ENCODE measurements at regions not wholly inside any gene's neighbourhood (a gene's known extent, or its start where the extent isn't known, plus 50 kb on each side); places are given as distances from the start of the nearest gene placed in this dataset.

- Mint-ChIP-seq H3K4me1 (no peaks in the 10 kb centered on the region), H3K27me3 (no peaks in the 10 kb centered on the region), H3K27ac (no peak overlapping the region), H3K4me3 (no peak overlapping the region), H3K9me3 (ENCODE audit: insufficient read depth) (no peaks in the 10 kb centered on the region)
- H3K4me3 ChIP-seq (ENCODE audit: control extremely low read depth in 1 of 5, extremely low read depth in 1 of 5, insufficient read depth in 1 of 5, low read depth in 2 of 5, low read length in 4 of 5), result no peak overlapping the region
- WGBS (ENCODE audit: insufficient coverage), result no CpG with 5 or more reads among the region's 3 CpGs
- H3K79me2 ChIP-seq (ENCODE audit: control insufficient read depth, insufficient read depth, low read length), result no peaks in the 10 kb centered on the region
- TF ChIP-seq CTCF (IDR thresholded peaks at IDR 0.05), result no peak
- no peak for TF ChIP-seq EZH2 (IDR thresholded peaks at IDR 0.05; ENCODE audit: borderline replicate concordance, insufficient read depth, low read depth, low read length, poor library complexity, severe bottlenecking)
- no peak overlapping the region for H3K4me2 ChIP-seq (replicated peaks; ENCODE audit: low read depth, low read length, poor library complexity, severe bottlenecking)
- ATAC-seq (ENCODE audit: low read depth), result no peak
- H3K27ac ChIP-seq (ENCODE audit: low read length in 2 of 2), result no peak overlapping the region
- ChIA-PET POLR2A (no interaction called here), CTCF (no interaction called here)
- no peak overlapping the region for H2AFZ ChIP-seq (ENCODE audit: insufficient read depth, low read depth, low read length, poor library complexity, severe bottlenecking)
- no peaks in the 10 kb centered on the region for H3K36me3 ChIP-seq (replicated peaks in 1 of 2; ENCODE audit: control extremely low read depth in 1 of 2, control insufficient read depth in 1 of 2, extremely low read depth in 1 of 2, insufficient read depth in 2 of 2, low read length in 1 of 2)
- intact Hi-C loops (cut with micrococcal nuclease), result no loop called here
- no peak for DNase-seq
- no peak overlapping the region for H3K9ac ChIP-seq (ENCODE audit: low read length)
- no peaks in the 10 kb centered on the region for H3K9me3 ChIP-seq (ENCODE audit: control extremely low read depth in 1 of 3, control insufficient read depth in 2 of 3, insufficient read depth in 1 of 3, low read length in 2 of 3)
- H4K20me1 ChIP-seq (ENCODE audit: control insufficient read depth, insufficient read depth, low read length, poor library complexity, severe bottlenecking), result no peaks in the 10 kb centered on the region
- no peaks in the 10 kb centered on the region for H3K4me1 ChIP-seq (ENCODE audit: control insufficient read depth in 2 of 2, insufficient read depth in 2 of 2, low read length in 2 of 2)
- H3K27me3 ChIP-seq (replicated peaks in 1 of 4; ENCODE audit: control extremely low read depth in 1 of 4, control insufficient read depth in 3 of 4, insufficient read depth in 4 of 4, low read length in 3 of 4), result no peaks in the 10 kb centered on the region
Observed at GRCh38 chr6:62942000-62942399, 269.3 kb upstream of the FKBP1C start.

- no peak for ATAC-seq (ENCODE audit: low read depth)
- POLR2A ChIA-PET, result no interaction called here
- peaks cover 0 to 2% (median 0%) of the 10 kb centered on the region in 3 donors for H3K9me3 ChIP-seq (ENCODE audit: control extremely low read depth in 1 of 3, control insufficient read depth in 2 of 3, insufficient read depth in 1 of 3, low read length in 2 of 3)
- CTCF ChIA-PET, result no interaction called here
- DNase-seq, result no peak
- H3K27me3 ChIP-seq (replicated peaks in 1 of 4; ENCODE audit: control extremely low read depth in 1 of 4, control insufficient read depth in 3 of 4, insufficient read depth in 4 of 4, low read length in 3 of 4), result no peaks in the 10 kb centered on the region
- H3K4me1 ChIP-seq (ENCODE audit: control insufficient read depth in 2 of 2, insufficient read depth in 2 of 2, low read length in 2 of 2), result no peaks in the 10 kb centered on the region
- H3K79me2 ChIP-seq (ENCODE audit: control insufficient read depth, insufficient read depth, low read length), result no peaks in the 10 kb centered on the region
- H3K36me3 ChIP-seq (replicated peaks in 1 of 2; ENCODE audit: control extremely low read depth in 1 of 2, control insufficient read depth in 1 of 2, extremely low read depth in 1 of 2, insufficient read depth in 2 of 2, low read length in 1 of 2), result no peaks in the 10 kb centered on the region
- no peak overlapping the region for H3K27ac Mint-ChIP-seq
- 93% methylated on average over 2 of the region's 2 CpGs for WGBS (ENCODE audit: insufficient coverage)
- no peak overlapping the region for H3K4me3 ChIP-seq (ENCODE audit: control extremely low read depth in 1 of 5, extremely low read depth in 1 of 5, insufficient read depth in 1 of 5, low read depth in 2 of 5, low read length in 4 of 5)
- no peaks in the 10 kb centered on the region for H3K9me3 Mint-ChIP-seq (ENCODE audit: insufficient read depth)
- no peak overlapping the region for H3K9ac ChIP-seq (ENCODE audit: low read length)
- intact Hi-C loops (cut with micrococcal nuclease), result no loop called here
- H3K27me3 Mint-ChIP-seq, result no peaks in the 10 kb centered on the region
- no peak overlapping the region for H3K4me3 Mint-ChIP-seq
- H3K4me2 ChIP-seq (replicated peaks; ENCODE audit: low read depth, low read length, poor library complexity, severe bottlenecking), result no peak overlapping the region
- no peaks in the 10 kb centered on the region for H4K20me1 ChIP-seq (ENCODE audit: control insufficient read depth, insufficient read depth, low read length, poor library complexity, severe bottlenecking)
- no peak overlapping the region for H2AFZ ChIP-seq (ENCODE audit: insufficient read depth, low read depth, low read length, poor library complexity, severe bottlenecking)
- H3K27ac ChIP-seq (ENCODE audit: low read length in 2 of 2), result no peak overlapping the region
- H3K4me1 Mint-ChIP-seq, result no peaks in the 10 kb centered on the region
- TF ChIP-seq CTCF (IDR thresholded peaks at IDR 0.05), result no peak
- TF ChIP-seq EZH2 (IDR thresholded peaks at IDR 0.05; ENCODE audit: borderline replicate concordance, insufficient read depth, low read depth, low read length, poor library complexity, severe bottlenecking), result no peak
Observed at GRCh38 chr6:62968834-62969233, 242.4 kb upstream of the FKBP1C start.

All from B cell (primary cell).